ENCODE measurements at regions not wholly inside any gene's neighbourhood (a gene's known extent, or its start where the extent isn't known, plus 50 kb on each side); places are given as distances from the start of the nearest gene placed in this dataset.

- H3K36me3 ChIP-seq, result no peaks in the 10 kb centered on the region
- H3K4me3 ChIP-seq, result no peak overlapping the region
- H3K27ac ChIP-seq, result no peak overlapping the region
- H3K4me1 ChIP-seq (ENCODE audit: low read depth), result no peaks in the 10 kb centered on the region
- H3K27me3 ChIP-seq, result no peaks in the 10 kb centered on the region
- DNase-seq (ENCODE audit: low read depth in 1 of 2, low spot score in 1 of 2), result no peak
- no peak for TF ChIP-seq CTCF (IDR thresholded peaks at IDR 0.05; ENCODE audit: low read depth, low read length)
- H3K9me3 ChIP-seq (ENCODE audit: low read depth), result no peaks in the 10 kb centered on the region
Observed at GRCh38 chr6:40039042-40039441, 104.8 kb upstream of the MOCS1 start.

GRCh38 chr6:40038626-40039025, 104.4 kb upstream of the MOCS1 start:
- TF ChIP-seq CTCF (IDR thresholded peaks at IDR 0.05; ENCODE audit: low read depth, low read length), result no peak
- DNase-seq (ENCODE audit: low read depth in 1 of 2, low spot score in 1 of 2), result no peak
- Histone ChIP-seq H3K4me3 (no peak overlapping the region), H3K27ac (no peak overlapping the region), H3K36me3 (no peaks in the 10 kb centered on the region), H3K4me1 (ENCODE audit: low read depth) (no peaks in the 10 kb centered on the region), H3K27me3 (no peaks in the 10 kb centered on the region), H3K9me3 (ENCODE audit: low read depth) (no peaks in the 10 kb centered on the region)

GRCh38 chr6:40037271-40037670, 103.0 kb upstream of the MOCS1 start:
- Histone ChIP-seq H3K4me1 (ENCODE audit: low read depth) (no peaks in the 10 kb centered on the region), H3K27ac (no peak overlapping the region), H3K4me3 (no peak overlapping the region), H3K9me3 (ENCODE audit: low read depth) (no peaks in the 10 kb centered on the region), H3K36me3 (no peaks in the 10 kb centered on the region), H3K27me3 (no peaks in the 10 kb centered on the region)
- no peak for TF ChIP-seq CTCF (IDR thresholded peaks at IDR 0.05; ENCODE audit: low read depth, low read length)
- no peak for DNase-seq (ENCODE audit: low read depth in 1 of 2, low spot score in 1 of 2)

- H3K36me3 ChIP-seq, result no peaks in the 10 kb centered on the region
- DNase-seq (ENCODE audit: low read depth in 1 of 2, low spot score in 1 of 2), result no peak
- TF ChIP-seq CTCF (IDR thresholded peaks at IDR 0.05; ENCODE audit: low read depth, low read length), result no peak
- no peaks in the 10 kb centered on the region for H3K9me3 ChIP-seq (ENCODE audit: low read depth)
- no peak overlapping the region for H3K27ac ChIP-seq
- H3K4me1 ChIP-seq (ENCODE audit: low read depth), result no peaks in the 10 kb centered on the region
- H3K27me3 ChIP-seq, result no peaks in the 10 kb centered on the region
- H3K4me3 ChIP-seq, result no peak overlapping the region
Observed at GRCh38 chr6:40036186-40036585, 101.9 kb upstream of the MOCS1 start.

- no peak for TF ChIP-seq CTCF (IDR thresholded peaks at IDR 0.05; ENCODE audit: low read depth, low read length)
- no peak for DNase-seq (ENCODE audit: low read depth in 1 of 2, low spot score in 1 of 2)
- H3K36me3 ChIP-seq, result no peaks in the 10 kb centered on the region
- H3K9me3 ChIP-seq (ENCODE audit: low read depth), result no peaks in the 10 kb centered on the region
- H3K4me3 ChIP-seq, result no peak overlapping the region
- H3K27ac ChIP-seq, result no peak overlapping the region
- no peaks in the 10 kb centered on the region for H3K4me1 ChIP-seq (ENCODE audit: low read depth)
- H3K27me3 ChIP-seq, result no peaks in the 10 kb centered on the region
Observed at GRCh38 chr6:40028449-40028848, 94.2 kb upstream of the MOCS1 start.

GRCh38 chr6:40022867-40023266, 88.6 kb upstream of the MOCS1 start:
- no peak for DNase-seq (ENCODE audit: low read depth in 1 of 2, low spot score in 1 of 2)
- Histone ChIP-seq H3K9me3 (ENCODE audit: low read depth) (no peaks in the 10 kb centered on the region), H3K4me1 (ENCODE audit: low read depth) (no peaks in the 10 kb centered on the region), H3K36me3 (no peaks in the 10 kb centered on the region), H3K4me3 (no peak overlapping the region), H3K27ac (no peak overlapping the region), H3K27me3 (no peaks in the 10 kb centered on the region)
- TF ChIP-seq CTCF (IDR thresholded peaks at IDR 0.05; ENCODE audit: low read depth, low read length), result no peak

Measured in cardiac muscle cell (in vitro differentiated cells and primary cell).